NCI-H345 treated with DMSO at 0.1 percent for 48 hours (cell line): ENCODE measurements at regions not wholly inside any gene's neighbourhood (a gene's known extent, or its start where the extent isn't known, plus 50 kb on each side); places are given as distances from the start of the nearest gene placed in this dataset.
"Not testable (repeated sequence)": the region's sequence is repeated elsewhere in the genome, so short reads cannot be mapped to it uniquely, and the experiment has no call there.

Experiments used
- DNase-seq: peaks from one replicate; lab custom pipeline; 2025; ENCODE audit not compliant: unreplicated experiment; lab: John Stamatoyannopoulos, UW

DNA sequence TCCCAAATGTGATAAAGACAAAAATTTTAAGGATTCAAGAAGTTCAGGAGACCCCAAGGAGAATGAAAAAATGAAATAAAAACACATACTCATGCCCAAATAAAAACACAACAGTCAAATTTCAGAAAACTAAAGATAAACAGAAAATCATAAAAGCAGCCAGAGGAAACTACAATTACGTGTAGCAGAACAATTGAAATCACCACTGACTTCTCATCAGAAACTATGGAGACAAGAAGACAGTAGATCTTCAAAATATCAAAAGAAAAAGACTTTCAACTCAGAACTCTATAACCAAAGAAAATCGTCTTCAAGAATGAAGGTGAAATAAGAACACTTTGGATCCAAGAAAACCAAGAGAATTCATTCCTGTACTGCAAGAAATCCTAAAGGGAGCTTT, 54.9 kb downstream of the DIO3 start:
- DNase-seq = no peak

DNA sequence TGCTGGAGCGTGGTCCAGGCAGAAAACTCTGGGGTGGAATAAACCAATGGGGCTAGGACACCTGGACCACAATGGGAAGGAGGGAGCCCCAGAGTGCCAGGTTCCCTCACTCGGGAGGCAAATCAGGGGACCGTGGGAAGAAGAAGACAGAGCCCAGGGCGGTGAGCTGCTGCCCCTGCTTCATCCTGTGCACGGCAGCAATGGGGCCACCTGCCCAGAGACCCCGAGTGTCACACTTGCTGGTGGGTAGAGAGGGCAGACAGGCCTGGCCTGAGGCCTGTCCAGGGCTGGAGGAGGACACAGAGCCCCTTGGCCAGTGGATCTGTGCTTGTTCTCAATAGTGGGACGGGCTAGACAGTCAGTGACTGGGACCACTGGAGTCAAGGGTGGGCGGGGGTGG, 58.2 kb downstream of the DIO3 start:
- DNase-seq = no peak

DNA sequence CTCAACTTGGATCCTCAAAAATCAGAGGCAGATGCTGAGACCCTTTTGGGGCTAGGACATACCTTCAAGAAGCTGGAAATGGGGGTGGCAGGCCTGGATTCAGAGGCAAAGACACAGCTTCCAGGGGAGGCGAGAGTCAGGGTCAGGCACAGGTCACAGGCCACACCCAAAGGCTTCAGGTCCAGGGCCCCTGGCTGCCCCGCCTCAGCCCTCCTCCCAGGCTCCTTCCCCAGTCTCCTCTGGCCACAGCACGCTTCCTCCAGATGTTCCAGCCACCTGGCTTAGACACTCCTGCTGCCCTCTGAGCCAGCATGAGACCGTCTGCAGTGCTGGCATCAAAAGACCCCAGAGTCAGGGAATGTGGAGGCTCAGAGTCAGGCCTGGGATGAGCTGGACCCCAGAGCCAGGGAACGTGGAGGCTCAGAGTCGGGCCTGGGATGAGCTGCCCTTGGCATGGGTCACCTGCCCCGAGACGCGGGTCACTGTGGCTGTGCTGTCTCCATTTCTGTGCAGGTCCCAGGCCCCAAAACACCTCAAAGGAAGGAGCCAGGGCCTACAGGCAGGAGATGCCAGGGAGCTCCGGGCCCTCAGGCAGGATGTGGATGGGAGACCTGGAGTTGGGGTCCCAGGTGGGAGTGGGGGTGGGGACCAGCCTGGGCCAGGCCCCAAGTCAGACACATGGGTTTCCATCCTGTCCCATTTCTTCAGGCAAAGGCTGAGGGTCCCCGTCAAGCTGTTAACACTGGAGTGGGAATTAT, 58.9 kb downstream of the DIO3 start:
- no peak for DNase-seq

- no peak for DNase-seq
These were observed 59.8 kb downstream of the DIO3 start for GRCh38 chr14:101620821-101621785.

GRCh38 chr14:101622251-101623076, 61.2 kb downstream of the DIO3 start:
- DNase-seq = no peak

DNA sequence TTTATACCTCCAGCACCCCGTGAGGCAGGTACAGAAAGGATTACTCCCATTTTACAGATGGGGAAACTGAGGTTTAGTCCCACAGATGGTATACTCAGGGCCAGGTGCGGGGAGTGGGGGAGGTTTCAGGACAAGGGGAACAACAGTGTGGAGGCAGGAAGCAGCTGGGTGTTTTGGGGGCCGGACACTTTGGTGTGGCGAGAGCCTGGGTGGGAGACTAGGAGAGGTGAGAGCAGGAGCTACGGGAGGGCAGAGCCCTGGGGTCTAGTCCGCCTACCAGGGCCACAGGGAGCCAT, 61.7 kb downstream of the DIO3 start:
- DNase-seq = no peak

DNA sequence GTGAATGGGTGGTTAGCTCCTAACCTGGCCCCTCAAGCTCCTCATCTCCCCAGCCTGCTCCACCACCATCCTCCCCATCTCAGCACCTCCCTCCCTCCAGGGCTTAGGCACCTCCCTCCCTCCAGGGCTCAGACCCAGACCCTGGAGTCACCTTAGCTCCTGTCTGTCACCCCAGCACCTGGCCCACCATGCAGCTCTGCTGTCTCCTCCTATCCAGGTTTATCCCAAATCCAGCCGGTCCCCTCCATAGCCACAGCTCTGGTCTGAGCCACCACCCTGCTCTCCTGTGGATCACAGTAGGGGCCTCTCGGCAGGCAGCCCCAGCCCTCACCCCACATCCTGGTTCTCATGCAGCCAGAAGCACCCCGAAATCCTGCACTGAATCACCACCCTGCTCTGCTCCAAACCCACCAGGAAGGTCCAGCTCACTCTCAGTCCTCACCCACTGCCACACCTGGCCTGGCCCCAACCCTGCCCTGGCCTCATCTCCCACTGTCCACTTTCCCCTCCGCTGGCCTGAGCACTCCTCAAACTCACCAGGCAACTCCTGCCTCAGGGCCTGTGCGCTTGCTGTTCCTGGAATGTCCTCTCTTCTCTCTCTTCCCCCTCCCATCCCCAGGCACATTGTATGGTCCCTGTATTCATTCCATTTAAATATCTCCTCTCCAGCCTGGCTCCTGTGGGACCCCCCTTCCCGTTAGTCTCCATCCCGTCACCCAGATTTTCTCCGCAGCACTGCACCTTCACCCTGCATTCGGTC, 62.6 kb downstream of the DIO3 start:
- DNase-seq = no peak

GRCh38 chr14:101624536-101624935, 63.2 kb downstream of the DIO3 start:
- no peak for DNase-seq

GRCh38 chr14:101625336-101626097, 64.2 kb downstream of the DIO3 start:
- DNase-seq = no peak

GRCh38 chr14:101626331-101626730, 65.0 kb downstream of the DIO3 start:
- DNase-seq = no peak

- no peak for DNase-seq
These were observed 66.6 kb downstream of the DIO3 start for GRCh38 chr14:101627915-101628262.

GRCh38 chr14:101628471-101628966, 67.2 kb downstream of the DIO3 start:
- peak; percentile 42 for DNase-seq

DNA sequence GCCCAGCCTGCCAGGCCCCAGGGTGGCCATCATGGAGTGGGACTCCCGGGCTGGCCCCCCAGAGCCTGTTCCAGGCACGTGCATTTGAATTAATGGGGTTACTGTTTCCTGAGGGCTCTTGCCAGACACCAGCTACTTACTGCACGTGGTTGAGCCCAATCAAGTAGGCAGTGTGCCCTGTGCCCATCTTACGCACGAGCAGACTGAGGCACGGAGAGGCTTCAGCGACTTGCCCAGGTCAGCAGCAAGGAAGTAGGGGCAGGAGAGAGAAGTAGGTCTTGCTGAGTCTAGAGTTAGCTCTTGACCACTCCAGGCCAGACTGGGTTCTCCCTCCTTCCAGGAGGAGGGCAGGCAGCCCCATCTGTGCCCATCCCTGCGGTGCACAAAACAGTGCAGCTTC, 67.7 kb downstream of the DIO3 start:
- no peak for DNase-seq

- no peak for DNase-seq
These were observed 69.0 kb downstream of the DIO3 start for GRCh38 chr14:101630056-101630965.

- no peak for DNase-seq
These were observed 69.9 kb downstream of the DIO3 start for GRCh38 chr14:101631199-101631598.

GRCh38 chr14:101631970-101632369, 70.7 kb downstream of the DIO3 start:
- DNase-seq = not testable (repeated sequence)

DNA sequence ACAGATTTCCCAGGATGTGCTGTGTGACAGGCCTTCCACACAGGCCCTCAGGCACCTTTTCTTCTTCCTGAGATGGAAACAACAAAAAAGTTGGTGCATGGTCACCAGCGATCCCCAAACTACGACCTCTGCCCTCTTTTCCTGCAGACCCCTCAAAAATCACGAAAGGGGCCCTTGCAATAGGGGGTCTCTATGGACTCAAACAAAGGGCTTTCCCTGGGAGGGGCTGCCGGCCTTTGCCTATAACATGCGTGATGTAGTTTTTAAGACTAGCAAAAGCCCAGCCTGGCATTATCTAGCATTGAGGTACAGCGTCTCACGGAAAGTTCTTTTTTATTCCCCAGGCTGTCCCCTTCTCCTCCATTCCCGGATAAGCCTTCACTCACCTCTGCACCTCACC, 71.2 kb downstream of the DIO3 start:
- DNase-seq = no peak

- DNase-seq = no peak
These were observed 72.0 kb downstream of the DIO3 start for GRCh38 chr14:101633276-101633675.
